ENCODE measurements at regions not wholly inside any gene's neighbourhood (a gene's known extent, or its start where the extent isn't known, plus 50 kb on each side); places are given as distances from the start of the nearest gene placed in this dataset.
"Not testable (repeated sequence)": the region's sequence is repeated elsewhere in the genome, so short reads cannot be mapped to it uniquely, and the experiment has no call there.

DNA sequence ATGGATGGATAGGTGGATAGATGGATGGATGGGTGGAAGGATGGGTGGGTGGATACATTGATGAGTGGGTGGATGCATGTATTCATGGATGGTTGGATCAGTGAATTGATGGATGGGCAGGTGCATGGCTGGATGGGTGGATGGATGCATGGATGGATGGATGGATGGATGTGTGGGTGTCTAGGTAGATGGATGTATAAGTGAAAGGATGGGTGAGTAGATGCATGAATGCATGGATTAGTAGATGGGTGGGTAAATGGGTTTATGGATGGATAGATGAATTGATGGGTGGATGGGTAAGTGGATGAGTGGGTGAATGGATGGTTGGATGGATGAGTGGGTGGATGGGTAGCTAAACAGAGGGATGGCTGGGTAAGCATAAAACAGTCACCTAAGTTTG lies 135.6 kb downstream of the NPIPB11 start:
- H3K27me3 ChIP-seq; H3K27ac ChIP-seq; H3K9me3 ChIP-seq; H3K36me3 ChIP-seq; H3K4me3 ChIP-seq; H3K4me1 ChIP-seq; DNase-seq (ENCODE audit: low spot score in 2 of 2): not testable (repeated sequence)

DNA sequence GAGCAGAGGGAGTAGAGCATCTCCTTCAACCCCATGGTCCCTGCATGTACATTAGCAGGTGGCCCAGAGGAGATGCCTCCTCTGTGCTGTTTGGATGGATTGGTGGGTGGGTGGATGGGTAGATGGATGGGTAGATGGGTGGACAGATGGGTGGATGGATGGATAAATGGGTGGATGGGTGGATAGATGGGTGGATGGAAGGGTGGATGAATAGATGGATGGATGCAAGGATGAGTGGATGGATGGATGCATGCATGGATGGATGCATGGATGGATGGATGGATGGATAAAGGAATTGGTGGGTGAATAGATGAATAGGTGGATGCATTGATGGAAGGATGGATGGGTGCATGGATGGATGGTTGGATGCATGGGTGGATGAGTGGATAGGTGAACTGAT lies 136.5 kb downstream of the NPIPB11 start:
- not testable (repeated sequence) for H3K9me3 ChIP-seq; H3K4me3 ChIP-seq; DNase-seq (ENCODE audit: low spot score in 2 of 2); H3K36me3 ChIP-seq; H3K27me3 ChIP-seq
- Histone ChIP-seq H3K4me1 (peaks cover 10% of the 10 kb centered on the region), H3K27ac (peak overlapping the region; percentile 23)

DNA sequence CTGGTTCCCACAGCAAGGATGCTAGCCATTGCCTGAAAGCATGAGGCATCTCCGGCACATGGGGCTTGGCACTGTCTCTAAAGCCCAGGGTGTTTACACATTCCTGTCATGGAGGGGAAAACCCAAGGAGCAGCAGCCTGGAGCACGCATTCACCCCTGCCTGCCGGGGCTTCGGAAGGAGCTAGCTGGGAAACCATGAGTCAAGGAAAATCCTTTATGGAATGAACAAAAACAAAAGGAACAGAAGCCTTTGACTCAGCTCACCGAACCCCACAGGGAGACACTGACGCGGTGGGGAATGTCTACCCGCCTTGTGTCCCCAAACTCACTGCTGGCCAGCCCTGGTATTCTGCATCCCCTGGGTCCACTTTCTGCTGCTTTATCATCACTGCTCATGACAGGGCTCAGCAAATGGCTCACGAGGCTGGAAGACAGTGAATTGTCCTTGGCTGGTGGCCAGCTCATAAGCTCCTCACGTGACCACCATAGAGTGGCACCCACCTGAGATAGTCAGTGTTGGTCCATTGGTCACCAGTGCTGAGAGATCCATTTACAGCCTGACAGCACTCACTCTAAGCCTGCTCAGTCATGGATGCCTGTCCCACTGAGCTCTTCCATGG lies 137.2 kb downstream of the NPIPB11 start:
- Histone ChIP-seq H3K4me1 (peaks cover 18% of the 10 kb centered on the region), H3K27ac (peak overlapping the region; percentile 23)
- not testable (repeated sequence) for DNase-seq (ENCODE audit: low spot score in 2 of 2); H3K36me3 ChIP-seq; H3K27me3 ChIP-seq; H3K4me3 ChIP-seq; H3K9me3 ChIP-seq
- WGBS, result 29% methylated on average over 9 of the region's 10 CpGs

DNA sequence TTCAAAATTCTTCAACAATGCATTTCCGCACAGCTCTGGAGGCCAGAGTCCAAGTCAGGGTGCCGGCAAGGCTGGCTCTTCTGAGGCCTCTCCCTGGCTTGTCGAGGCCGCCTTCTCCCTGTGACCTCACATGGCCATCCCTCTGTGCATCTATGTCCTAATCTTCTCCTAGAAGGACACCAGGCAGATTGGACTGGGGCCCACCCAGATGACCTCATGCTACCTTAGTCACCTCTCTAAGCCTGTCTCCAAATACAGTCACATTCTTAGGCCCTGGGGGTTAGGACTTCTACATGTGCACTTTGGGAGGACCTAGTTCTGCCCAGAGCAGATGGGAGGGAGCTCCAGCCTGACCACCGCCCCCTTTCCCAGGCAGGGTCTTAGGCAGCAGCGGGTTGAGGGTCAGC lies 137.7 kb downstream of the NPIPB11 start:
- 77% methylated on average over 4 of the region's 6 CpGs for WGBS
- H3K4me3 ChIP-seq, H3K27ac ChIP-seq, H3K9me3 ChIP-seq, H3K36me3 ChIP-seq, H3K27me3 ChIP-seq: not testable (repeated sequence)
- H3K4me1 ChIP-seq, result peaks cover 18% of the 10 kb centered on the region
- peak; percentile 81 to 90 for DNase-seq (ENCODE audit: low spot score in 2 of 2)

DNA sequence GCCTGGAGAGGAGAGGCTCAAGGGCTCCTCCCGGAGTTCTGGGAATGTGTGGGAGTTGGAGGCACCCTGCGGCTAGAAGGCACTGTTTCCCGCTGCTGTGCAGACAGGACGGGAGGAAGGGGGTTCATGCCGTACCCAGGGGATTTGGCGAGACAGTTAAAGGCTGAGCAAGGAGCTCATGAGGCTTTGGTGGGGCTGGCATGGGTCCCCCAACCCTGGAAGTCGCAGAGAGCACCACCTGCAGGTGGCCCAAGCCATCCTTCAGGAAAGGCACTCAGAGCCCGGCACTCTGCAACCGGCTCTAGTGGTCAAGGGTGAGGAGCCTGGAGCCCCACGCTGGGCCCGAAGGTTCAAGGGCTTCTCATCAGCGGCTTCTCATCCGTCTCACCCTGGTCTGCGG lies 138.2 kb downstream of the NPIPB11 start:
- H3K36me3 ChIP-seq, H3K9me3 ChIP-seq, H3K27me3 ChIP-seq, H3K4me3 ChIP-seq, H3K27ac ChIP-seq: not testable (repeated sequence)
- DNase-seq (ENCODE audit: low spot score in 2 of 2), result peak in 1 of 2 donors; percentile 31
- peaks cover 18% of the 10 kb centered on the region for H3K4me1 ChIP-seq
- 91% methylated on average over 7 of the region's 14 CpGs for WGBS

DNA sequence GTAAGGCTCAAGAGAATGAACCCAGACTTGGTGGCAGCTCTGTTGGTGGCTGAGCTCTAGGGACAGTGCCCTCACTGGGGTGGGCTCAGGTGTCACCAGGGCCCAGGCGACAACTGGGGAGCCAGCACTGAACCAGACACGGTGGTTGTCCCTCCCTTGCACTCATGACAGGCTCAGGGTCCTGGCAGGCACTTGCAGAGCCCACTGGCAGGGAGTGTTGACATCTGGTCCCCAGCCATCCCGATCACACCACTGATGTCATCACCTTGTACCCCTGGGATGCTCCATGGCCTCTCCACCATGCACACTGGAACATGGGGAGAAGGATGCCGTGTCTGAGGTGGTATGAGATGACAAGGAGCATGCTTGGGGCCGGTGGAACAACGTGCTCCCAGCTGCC lies 138.6 kb downstream of the NPIPB11 start:
- not testable (repeated sequence) for H3K27me3 ChIP-seq, H3K27ac ChIP-seq, H3K36me3 ChIP-seq, H3K4me3 ChIP-seq, H3K9me3 ChIP-seq
- DNase-seq (ENCODE audit: low spot score in 2 of 2), result peak in 1 of 2 donors; percentile 57
- H3K4me1 ChIP-seq, result peaks cover 18% of the 10 kb centered on the region
- no CpG with 5 or more reads among the region's 6 CpGs for WGBS

DNA sequence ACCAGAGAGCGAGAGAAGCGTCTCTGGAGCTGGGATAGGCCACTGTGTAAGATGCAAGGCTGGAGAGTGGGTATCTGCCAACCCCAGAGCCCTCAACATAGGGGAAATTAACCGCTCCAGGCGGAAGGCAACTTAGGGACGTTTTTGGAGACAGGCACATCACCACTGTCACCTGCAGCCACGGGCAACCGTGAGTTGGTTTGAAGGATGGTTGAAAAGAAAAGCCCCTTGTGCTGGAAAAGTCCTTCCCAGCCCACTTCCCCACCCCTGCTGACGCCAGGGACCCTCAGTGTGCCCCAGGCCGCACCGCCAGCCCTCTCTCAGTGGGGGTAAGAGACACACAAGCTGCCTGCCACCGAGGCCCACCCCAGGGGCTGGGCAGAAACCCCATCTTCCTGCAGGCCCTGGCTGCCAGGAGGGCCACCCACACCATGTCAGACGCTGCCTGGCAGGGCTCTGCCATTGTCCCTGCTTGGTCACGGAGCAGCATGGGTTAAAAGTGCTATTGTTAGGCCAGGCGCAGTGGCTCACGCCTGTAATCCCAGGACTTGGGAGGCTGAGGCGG lies 139.4 kb downstream of the NPIPB11 start:
- 85% methylated on average over 12 of the region's 16 CpGs for WGBS
- not testable (repeated sequence) for DNase-seq (ENCODE audit: low spot score in 2 of 2); H3K27me3 ChIP-seq; H3K9me3 ChIP-seq; H3K4me3 ChIP-seq; H3K36me3 ChIP-seq; H3K27ac ChIP-seq
- peaks cover 21% of the 10 kb centered on the region for H3K4me1 ChIP-seq

DNA sequence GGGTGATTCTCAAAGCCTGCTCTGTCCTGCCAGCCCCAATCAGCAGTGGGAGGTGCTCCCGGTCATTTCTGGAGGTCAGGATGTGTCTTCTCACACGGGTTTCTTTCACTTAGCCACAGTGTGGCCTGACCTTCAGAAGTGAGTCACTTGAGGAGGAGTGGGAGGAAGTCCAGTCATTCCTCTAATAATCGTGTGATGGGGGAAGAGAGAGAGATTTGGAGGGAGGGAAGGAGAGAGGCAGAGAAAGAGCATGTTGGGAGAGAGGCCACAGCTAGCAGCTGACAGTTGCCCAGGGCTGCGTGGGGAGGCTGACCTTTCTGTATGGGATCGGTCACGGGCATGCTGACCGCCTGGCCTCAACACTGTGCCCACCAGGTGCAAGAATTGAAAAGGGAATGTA lies 139.9 kb downstream of the NPIPB11 start:
- H3K27me3 ChIP-seq; H3K4me3 ChIP-seq; H3K36me3 ChIP-seq; H3K27ac ChIP-seq; DNase-seq (ENCODE audit: low spot score in 2 of 2); H3K9me3 ChIP-seq: not testable (repeated sequence)
- WGBS, result 47% methylated on average over 5 of the region's 7 CpGs
- peaks cover 23% of the 10 kb centered on the region for H3K4me1 ChIP-seq

DNA sequence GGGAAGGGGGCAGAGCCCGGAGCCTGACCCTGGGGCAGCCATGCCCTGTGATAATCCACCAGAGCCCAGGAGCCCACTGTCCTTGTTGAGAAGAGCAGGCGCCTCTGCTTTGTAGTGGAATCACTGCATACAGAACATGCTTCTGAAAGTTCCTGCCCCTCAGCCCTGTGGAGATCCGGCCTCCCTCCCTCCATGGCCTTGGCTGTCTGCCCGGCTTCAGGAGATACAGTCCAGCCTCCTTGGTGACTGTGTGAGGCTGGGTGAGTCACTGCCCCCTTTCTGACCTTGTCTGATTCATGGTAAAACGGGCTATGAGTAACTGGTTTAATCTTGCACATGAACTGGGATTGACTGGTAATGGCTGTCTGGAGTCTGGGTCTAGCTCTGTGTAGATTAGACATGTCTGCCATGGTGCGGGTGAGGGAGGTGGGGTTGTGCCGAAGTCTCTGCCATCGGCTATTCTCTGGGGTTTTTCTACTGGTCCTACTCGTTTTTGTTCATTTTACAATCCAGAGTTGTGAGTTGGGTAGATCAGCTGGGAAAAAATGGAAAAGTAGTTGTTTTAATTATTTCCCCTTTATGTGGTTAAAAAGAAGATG lies 141.2 kb downstream of the NPIPB11 start:
- not testable (repeated sequence) for H3K9me3 ChIP-seq, H3K4me3 ChIP-seq, H3K27me3 ChIP-seq, H3K27ac ChIP-seq, H3K36me3 ChIP-seq
- peaks cover 23% of the 10 kb centered on the region for H3K4me1 ChIP-seq
- 34% methylated on average over 8 of the region's 9 CpGs for WGBS
- peak; percentile 94 to 95 for DNase-seq (ENCODE audit: low spot score in 2 of 2)

DNA sequence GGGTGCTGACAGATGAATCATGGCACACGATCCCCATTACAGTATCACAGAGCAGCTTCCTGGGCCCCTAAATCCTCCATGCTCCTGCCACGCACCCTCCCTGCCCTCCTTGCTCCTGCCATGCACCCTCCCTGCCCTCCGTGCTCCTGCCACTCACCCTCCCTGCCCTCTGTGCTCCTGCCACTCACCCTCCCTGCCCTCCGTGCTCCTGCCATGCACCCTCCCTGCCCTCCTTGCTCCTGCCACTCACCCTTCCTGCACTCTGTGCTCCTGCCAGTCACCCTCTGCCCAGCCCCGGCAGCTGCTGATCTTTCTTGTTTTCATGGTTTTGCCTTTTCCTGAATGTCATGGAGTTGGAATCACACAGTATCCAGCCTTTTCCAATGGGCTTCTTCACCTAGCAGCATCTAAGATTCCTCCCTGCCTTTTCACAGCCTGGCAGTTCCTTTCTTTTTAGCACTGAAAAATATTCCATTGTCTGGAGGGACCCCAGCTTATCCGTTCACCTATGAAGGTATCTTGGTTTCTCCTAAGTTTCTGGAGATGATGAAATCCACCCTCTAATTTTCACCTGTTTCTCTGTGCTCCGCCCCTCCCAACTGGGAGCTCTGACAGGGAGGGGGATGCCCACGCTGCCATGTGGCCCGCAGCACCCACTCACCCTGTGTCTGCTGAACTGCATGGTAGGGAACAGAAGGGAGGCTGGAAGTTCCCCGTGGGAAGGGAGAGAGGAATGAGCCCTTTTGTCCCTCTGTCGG lies 142.3 kb downstream of the NPIPB11 start:
- not testable (repeated sequence) for DNase-seq (ENCODE audit: low spot score in 2 of 2); H3K36me3 ChIP-seq; H3K27me3 ChIP-seq; H3K4me3 ChIP-seq; H3K27ac ChIP-seq; H3K9me3 ChIP-seq
- H3K4me1 ChIP-seq, result peaks cover 28% of the 10 kb centered on the region
- WGBS, result 80% methylated on average over 9 of the region's 11 CpGs

DNA sequence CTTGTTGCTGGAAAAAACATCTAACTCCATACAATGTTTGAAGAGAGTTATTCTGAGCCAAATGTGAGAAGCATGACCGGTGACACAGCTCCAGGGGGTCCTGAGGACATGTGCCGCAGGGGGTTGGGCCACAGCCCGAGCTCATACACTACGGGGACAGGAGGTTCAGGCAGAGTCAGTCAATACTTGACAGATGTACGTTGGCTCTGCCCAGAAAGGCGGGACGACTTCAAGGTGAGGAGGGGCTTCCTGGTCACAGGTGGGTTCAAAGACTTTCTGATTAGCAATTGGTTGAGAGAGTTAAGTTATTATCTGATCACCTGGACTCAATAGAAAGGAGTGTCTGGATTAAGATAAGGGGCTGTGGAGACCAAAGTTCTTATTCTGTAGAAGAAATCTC lies 143.8 kb downstream of the NPIPB11 start:
- not testable (repeated sequence) for H3K9me3 ChIP-seq; H3K36me3 ChIP-seq; H3K27ac ChIP-seq; H3K27me3 ChIP-seq; DNase-seq (ENCODE audit: low spot score in 2 of 2); H3K4me3 ChIP-seq
- 89% methylated on average over 7 of the region's 7 CpGs for WGBS
- H3K4me1 ChIP-seq, result peaks cover 20% of the 10 kb centered on the region

DNA sequence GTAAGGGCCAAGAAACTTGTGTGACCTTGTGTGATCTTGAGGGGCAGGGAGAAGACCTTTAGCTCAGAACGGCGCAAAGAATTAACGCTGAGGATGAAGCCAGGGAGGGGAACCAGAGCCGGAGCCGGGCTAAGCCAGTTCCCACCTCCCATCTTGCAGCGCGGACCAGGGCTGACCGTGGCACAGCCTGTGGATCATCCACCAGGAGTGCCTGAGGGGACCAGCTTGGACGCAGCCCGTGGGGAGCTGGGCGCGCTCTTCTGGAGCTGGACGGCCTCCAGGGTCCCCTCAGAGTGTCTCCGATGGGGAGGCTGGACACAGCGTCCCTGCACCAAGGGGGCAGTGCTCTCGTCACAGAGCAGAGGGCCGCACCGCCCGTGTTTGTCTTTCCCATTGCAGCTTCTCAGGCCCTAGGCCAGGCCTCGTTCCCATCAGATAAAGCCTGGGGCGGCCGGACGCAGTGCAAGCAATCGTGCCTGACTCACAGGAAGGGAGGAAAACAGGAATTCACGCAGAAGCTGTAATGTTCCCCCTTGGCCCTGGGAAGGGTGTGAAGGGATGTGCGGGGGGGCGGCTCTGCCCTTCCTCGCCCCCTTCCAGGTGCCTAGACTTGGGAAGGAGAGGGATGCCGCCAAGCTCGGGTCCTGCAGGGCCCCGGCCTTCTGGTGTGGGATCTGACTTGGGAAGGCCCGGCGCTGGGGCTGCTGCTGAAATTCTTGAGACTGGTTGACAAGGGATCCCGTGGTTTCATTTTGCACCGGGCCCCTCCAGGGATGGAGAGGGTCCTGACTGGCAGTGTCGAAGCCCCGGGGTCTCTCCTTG lies 144.9 kb downstream of the NPIPB11 start:
- H3K36me3 ChIP-seq; H3K9me3 ChIP-seq; H3K4me3 ChIP-seq; DNase-seq (ENCODE audit: low spot score in 2 of 2); H3K27ac ChIP-seq; H3K27me3 ChIP-seq: not testable (repeated sequence)
- WGBS, result 82% methylated on average over 17 of the region's 37 CpGs
- peaks cover 20% of the 10 kb centered on the region for H3K4me1 ChIP-seq

DNA sequence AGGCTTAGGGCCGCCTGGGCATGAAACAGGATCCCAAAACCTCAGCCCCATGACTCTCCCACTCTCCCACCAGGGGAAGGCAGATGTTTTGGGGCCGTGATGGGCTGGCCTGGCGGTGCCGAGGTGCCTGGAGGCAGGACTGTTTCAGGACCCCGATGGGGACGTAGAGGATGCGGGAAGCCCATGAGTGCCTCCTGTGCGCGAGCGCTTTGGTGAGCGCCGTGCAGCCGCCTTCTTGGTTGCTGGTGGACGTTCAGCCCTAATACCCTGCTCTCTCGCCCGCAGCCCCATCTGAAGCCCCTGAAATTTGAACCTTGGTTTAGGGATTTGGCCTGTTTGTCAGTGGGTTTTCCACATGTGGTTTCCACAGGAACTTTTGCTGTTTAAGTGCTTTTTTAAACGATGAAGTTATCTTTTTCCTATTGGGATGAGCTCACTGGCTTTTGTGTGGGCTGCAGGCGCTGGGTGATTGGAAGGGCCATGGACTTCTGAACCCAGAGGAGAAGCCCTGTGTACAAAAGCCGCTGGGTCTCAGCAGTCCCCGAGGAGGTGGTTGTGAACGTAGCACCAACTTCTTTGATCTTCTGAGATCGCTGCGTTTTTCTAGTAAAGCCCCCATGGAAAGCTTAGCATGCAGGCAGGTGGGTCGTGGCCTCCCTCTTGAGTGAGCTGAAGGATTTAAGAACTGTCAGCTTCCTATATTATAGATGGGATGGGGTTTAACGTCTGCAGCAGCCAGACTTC lies 145.7 kb downstream of the NPIPB11 start:
- not testable (repeated sequence) for H3K36me3 ChIP-seq; H3K9me3 ChIP-seq; H3K27ac ChIP-seq; H3K4me3 ChIP-seq; H3K27me3 ChIP-seq; DNase-seq (ENCODE audit: low spot score in 2 of 2)
- H3K4me1 ChIP-seq, result peaks cover 20% of the 10 kb centered on the region
- WGBS, result 87% methylated on average over 21 of the region's 25 CpGs

Data from suprapubic skin (tissue), 4 donors.